H1 (cell line): ENCODE measurements at regions not wholly inside any gene's neighbourhood (a gene's known extent, or its start where the extent isn't known, plus 50 kb on each side); places are given as distances from the start of the nearest gene placed in this dataset.

Experiments used
- CTCF ChIA-PET: fragments of 300-600 bp; sonication (Branson Sonifier 250); formaldehyde crosslinking; loops from one replicate; lab custom pipeline; 2021; ENCODE audit not compliant: partially characterized antibody; lab: Charles Lee
- POLR2A ChIA-PET: fragments of 300-600 bp; sonication (Branson Sonifier 250); formaldehyde crosslinking; loops from one replicate; lab custom pipeline; 2021; ENCODE audit warnings: inconsistent platforms; ENCODE audit not compliant: partially characterized antibody; lab: Charles Lee
- DNase-seq, 2 experiments: peaks; one replicate each; pipeline versions ENCODE4 v3.0.0 to v3.0.0-alpha.2; 2010 to 2022; ENCODE audit warnings: low spot score in 2 of 2, low read depth in 1 of 2, mixed read lengths in 1 of 2
- FAIRE-seq: peaks from 2 replicates; lab custom pipeline; 2011; peaks lifted over from hg19 to GRCh38; lab: Jason Lieb, UNC
- H2AFZ ChIP-seq: 2 replicates; pipeline ENCODE4 v1.8.1; 2012; ENCODE audit warnings: low read length, inconsistent platforms
- H2AK5ac ChIP-seq: 2 replicates; pipeline ENCODE4 v1.6.1; 2013; ENCODE audit warnings: low read depth, low read length
- H2BK120ac ChIP-seq: replicated peaks from 2 replicates; pipeline ENCODE3; 2013; ENCODE audit warnings: low read depth, low read length, inconsistent platforms
- H2BK12ac ChIP-seq: 2 replicates; pipeline ENCODE4 v1.6.1; 2013; ENCODE audit warnings: low read depth, low read length
- H2BK15ac ChIP-seq: 2 replicates; pipeline ENCODE4 v1.6.1; 2013; ENCODE audit warnings: low read length
- H2BK20ac ChIP-seq: 2 replicates; pipeline ENCODE4 v1.6.1; 2013; ENCODE audit warnings: low read length
- H2BK5ac ChIP-seq: 2 replicates; pipeline ENCODE4 v1.6.1; 2013; ENCODE audit warnings: low read depth, low read length
- H3K14ac ChIP-seq: 2 replicates; pipeline ENCODE4 v1.6.1; 2013; ENCODE audit warnings: inconsistent platforms; ENCODE audit not compliant: insufficient read length
- H3K18ac ChIP-seq: 2 replicates; pipeline ENCODE4 v1.6.1; 2013; ENCODE audit warnings: low read length; ENCODE audit errors: extremely low read depth
- H3K23ac ChIP-seq: 2 replicates; pipeline ENCODE4 v1.6.1; 2013; ENCODE audit warnings: inconsistent platforms; ENCODE audit not compliant: insufficient read length
- H3K23me2 ChIP-seq: 2 replicates; pipeline ENCODE4 v1.6.1; 2013; ENCODE audit warnings: low read depth, low read length
- H3K27ac ChIP-seq: 2 replicates; pipeline ENCODE4 v1.6.1; 2011; ENCODE audit warnings: low read depth, low read length, inconsistent platforms
- H3K27me3 ChIP-seq, 4 experiments: replicated peaks in 1 of 4; 1 replicate in 1 of 4; 2 replicates in 3 of 4; pipeline versions ENCODE4 v1.6.1 to v1.8.1; 2011 to 2013; ENCODE audit warnings: low read length in 3 of 4, mild to moderate bottlenecking in 3 of 4, inconsistent platforms in 2 of 4, mixed read lengths in 2 of 4, moderate library complexity in 1 of 4; ENCODE audit not compliant: control insufficient read depth in 3 of 4, insufficient read depth in 3 of 4; ENCODE audit errors: extremely low read depth in 1 of 4
- H3K36me3 ChIP-seq, 4 experiments: 2 replicates each; pipeline versions ENCODE4 v1.6.1 to v1.8.1; 2011 to 2013; ENCODE audit warnings: mild to moderate bottlenecking in 4 of 4, low read length in 3 of 4, moderate library complexity in 2 of 4, control low read depth in 1 of 4, inconsistent platforms in 1 of 4; ENCODE audit not compliant: insufficient read depth in 4 of 4, control insufficient read depth in 2 of 4
- H3K4ac ChIP-seq: replicated peaks from 2 replicates; pipeline ENCODE3; 2013; ENCODE audit warnings: low read length, low read depth, mixed read lengths, inconsistent platforms; ENCODE audit not compliant: insufficient read length
- H3K4me1 ChIP-seq, 4 experiments: replicated peaks in 1 of 4; 1 replicate in 1 of 4; 2 replicates in 3 of 4; pipeline versions ENCODE4 v1.6.1 to v1.8.1; 2011 to 2013; ENCODE audit warnings: low read length in 3 of 4, inconsistent platforms in 2 of 4, mixed read lengths in 1 of 4; ENCODE audit not compliant: insufficient read depth in 4 of 4, control insufficient read depth in 3 of 4
- H3K4me2 ChIP-seq, 2 experiments: 2 replicates each; pipeline versions ENCODE4 v1.6.1 to v1.8.1; 2011 to 2013; ENCODE audit warnings: low read depth in 2 of 2, low read length in 2 of 2, control low read depth in 1 of 2, inconsistent platforms in 1 of 2, mild to moderate bottlenecking in 1 of 2; ENCODE audit not compliant: insufficient read depth in 1 of 2
- H3K4me3 ChIP-seq, 4 experiments: fragments of 200-600, 300-600 bp in 1 of 4; sonication (generic), shearing (Covaris generic), sonication (Bioruptor Twin) in 1 of 4; 2 replicates each; pipeline versions ENCODE4 v1.5.1 to v1.8.1; 2011 to 2016; ENCODE audit warnings: low read length in 4 of 4, low read depth in 3 of 4, control low read depth in 2 of 4, inconsistent platforms in 2 of 4, mild to moderate bottlenecking in 2 of 4, mixed read lengths in 1 of 4, moderate library complexity in 1 of 4; ENCODE audit not compliant: insufficient read depth in 2 of 4; ENCODE audit errors: extremely low read depth in 1 of 4
- H3K56ac ChIP-seq: replicated peaks from 2 replicates; pipeline ENCODE3; 2013; ENCODE audit warnings: low read depth, mild to moderate bottlenecking, mixed read lengths, low read length, inconsistent platforms; ENCODE audit not compliant: insufficient read length
- H3K79me1 ChIP-seq: 2 replicates; pipeline ENCODE4 v1.6.1; 2013; ENCODE audit warnings: low read depth, low read length, control low read depth
- H3K79me2 ChIP-seq, 2 experiments: 2 replicates each; pipeline versions ENCODE4 v1.6.1 to v1.8.1; 2012 to 2013; ENCODE audit warnings: low read length in 2 of 2, mild to moderate bottlenecking in 2 of 2, inconsistent platforms in 1 of 2; ENCODE audit not compliant: insufficient read depth in 2 of 2, control insufficient read depth in 1 of 2
- H3K9ac ChIP-seq, 4 experiments: replicated peaks in 1 of 4; 1 replicate in 1 of 4; 2 replicates in 3 of 4; pipeline versions ENCODE4 v1.6.1 to v1.8.1; 2011 to 2013; ENCODE audit warnings: low read depth in 3 of 4, low read length in 3 of 4, control low read depth in 2 of 4, mild to moderate bottlenecking in 2 of 4, moderate library complexity in 2 of 4, inconsistent platforms in 1 of 4; ENCODE audit errors: extremely low read depth in 1 of 4
- H3K9me3 ChIP-seq, 2 experiments: 2 replicates each; pipeline versions ENCODE4 v1.6.1 to v1.8.1; 2012 to 2013; ENCODE audit warnings: mild to moderate bottlenecking in 2 of 2, moderate library complexity in 2 of 2, control low read depth in 1 of 2, inconsistent platforms in 1 of 2, low read depth in 1 of 2, low read length in 1 of 2, mixed read lengths in 1 of 2; ENCODE audit not compliant: insufficient read depth in 2 of 2
- H4K20me1 ChIP-seq, 2 experiments: replicated peaks in 1 of 2; 2 replicates each; pipeline versions ENCODE3 to v1.8.1; 2011 to 2013; ENCODE audit warnings: inconsistent platforms in 2 of 2, low read length in 2 of 2, mild to moderate bottlenecking in 1 of 2; ENCODE audit not compliant: insufficient read depth in 2 of 2, control insufficient read depth in 1 of 2
- H4K5ac ChIP-seq: 2 replicates; pipeline ENCODE4 v1.6.1; 2013; ENCODE audit warnings: low read length, low read depth, mixed read lengths, inconsistent platforms; ENCODE audit not compliant: insufficient read length
- H4K8ac ChIP-seq: 2 replicates; pipeline ENCODE4 v1.8.0; 2013; ENCODE audit warnings: mild to moderate bottlenecking, moderate library complexity, low read length, inconsistent platforms; ENCODE audit not compliant: insufficient read depth; ENCODE audit errors: extremely low read depth
- H4K91ac ChIP-seq: replicated peaks from 2 replicates; pipeline ENCODE3; 2013; ENCODE audit warnings: low read length, mixed read lengths, inconsistent platforms; ENCODE audit not compliant: insufficient read length
- EZH2 ChIP-seq: fragments of 200-600 bp; sonication (generic); IDR thresholded peaks from 2 replicates; pipeline ENCODE4 v1.7.1; 2012; ENCODE audit warnings: low read depth, mild to moderate bottlenecking, moderate library complexity, low read length, inconsistent platforms; ENCODE audit not compliant: severe bottlenecking
- HDAC6 ChIP-seq: IDR thresholded peaks from one replicate; pipeline ENCODE4 v1.7.1; 2012; ENCODE audit warnings: low read depth, mild to moderate bottlenecking, inconsistent platforms, low read length, moderate library complexity
- JUN ChIP-seq: IDR thresholded peaks from 2 replicates; pipeline ENCODE4 v1.6.1; 2011; ENCODE audit warnings: low read depth, mild to moderate bottlenecking, improper control_type of control experiment, low read length
- PHF8 ChIP-seq: fragments of 200-600 bp; sonication (generic); conservative IDR thresholded peaks from 2 replicates; pipeline ENCODE4 v1.7.1; 2012; ENCODE audit warnings: low read depth, mild to moderate bottlenecking, inconsistent platforms, low read length, moderate library complexity
- SIN3A ChIP-seq, 2 experiments: IDR thresholded peaks in 1 of 2; conservative IDR thresholded peaks in 1 of 2; 2 replicates each; pipeline ENCODE4 v1.6.1; 2011 to 2012; ENCODE audit warnings: low read length in 2 of 2, improper control_type of control experiment in 1 of 2, low read depth in 1 of 2, mild to moderate bottlenecking in 1 of 2
- SP1 ChIP-seq: IDR thresholded peaks from 2 replicates; pipeline ENCODE4 v1.6.1; 2011; ENCODE audit warnings: low read depth, low read length
- SP4 ChIP-seq: IDR thresholded peaks from 2 replicates; pipeline ENCODE4 v1.6.1; 2012; ENCODE audit warnings: low read length, inconsistent platforms
- SUZ12 ChIP-seq: fragments of 200-600 bp; sonication (generic); IDR thresholded peaks from 2 replicates; pipeline ENCODE4 v1.6.1; 2012; ENCODE audit warnings: mild to moderate bottlenecking, inconsistent platforms, low read length, moderate library complexity, mixed read lengths
- WGBS, 2 experiments: shearing (Covaris generic) in 1 of 2; methylation state at CpG; one replicate each; pipeline versions ENCODE4 v1.1.6 to v1.1.7; 2013 to 2015; ENCODE audit warnings: low lambda C conversion rate in 2 of 2, mixed read lengths in 2 of 2, inconsistent platforms in 1 of 2, low coverage in 1 of 2, missing lambda C conversion rate in 1 of 2; ENCODE audit not compliant: insufficient replicate concordance in 2 of 2, insufficient coverage in 1 of 2, insufficient read length in 1 of 2; ENCODE audit errors: extremely low coverage in 1 of 2, missing lambda C conversion rate in 1 of 2; 5-methylcytosine and 5-hydroxymethylcytosine counted together

DNA sequence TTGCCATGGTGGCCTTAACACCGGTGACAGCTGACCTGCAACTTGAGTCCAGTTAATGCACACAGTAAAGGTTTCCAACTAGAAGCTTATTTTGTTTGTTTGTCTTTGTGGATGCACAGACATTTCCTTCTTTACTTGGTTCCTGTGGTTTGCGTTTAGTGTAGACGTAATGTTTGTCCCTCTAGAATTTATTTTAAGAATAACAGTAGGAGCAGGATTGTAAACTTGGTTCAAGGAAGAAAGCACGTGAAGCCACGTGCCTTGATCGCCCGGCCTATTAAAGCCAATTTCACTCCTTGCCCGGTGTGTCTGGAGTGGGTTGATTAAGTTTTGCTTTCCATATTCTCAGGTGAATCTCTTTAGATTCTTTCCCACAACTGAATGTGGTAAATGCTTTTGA, 263.2 kb upstream of the C2CD4B start:
- Histone ChIP-seq H4K5ac (no peak overlapping the region), H2BK20ac (no peak overlapping the region), H3K18ac (no peak overlapping the region), H3K56ac (no peak overlapping the region), H3K36me3 (no peaks in the 10 kb centered on the region), H3K27ac (no peak overlapping the region), H2BK12ac (no peak overlapping the region), H3K9ac (no peak overlapping the region), H2BK15ac (no peak overlapping the region), H3K4me3 (no peak overlapping the region), H3K14ac (no peak overlapping the region), H3K9me3 (no peaks in the 10 kb centered on the region), H4K8ac (no peak overlapping the region), H3K4me2 (no peak overlapping the region), H3K27me3 (no peaks in the 10 kb centered on the region), H2AFZ (no peak overlapping the region), H3K23me2 (no peaks in the 10 kb centered on the region), H3K4me1 (peaks cover 0 to 4% (median 0%) of the 10 kb centered on the region in 4 experiments; a peak in 2 of 7 replicates), H3K4ac (no peak overlapping the region), H2AK5ac (no peak overlapping the region), H3K79me2 (peaks cover 0 to 4% of the 10 kb centered on the region in 2 experiments; a peak in 1 of 4 replicates), H3K79me1 (0 out of 2 replicates have a peak, but pooled peaks cover 3% of the 10 kb centered on the region), H4K20me1 (peaks cover 0 to 1% of the 10 kb centered on the region in 2 experiments), H3K23ac (no peak overlapping the region), H2BK120ac (no peak overlapping the region), H2BK5ac (no peak overlapping the region), H4K91ac (no peak overlapping the region)
- 94% methylated on average over 8 of the region's 8 CpGs; no CpG with 5 or more reads in 1 of the 2 experiments for WGBS, 2 experiments
- DNase-seq (no peak), FAIRE-seq (no peak)
- TF ChIP-seq SP4, result no peak
- TF ChIP-seq SUZ12, result no peak
- no peak for TF ChIP-seq EZH2
- TF ChIP-seq JUN, result no peak
- TF ChIP-seq SP1, result no peak
- TF ChIP-seq HDAC6, result no peak
- no peak for TF ChIP-seq SIN3A (conservative IDR thresholded peaks at IDR 0.05 in 1 of 2, IDR thresholded peaks at IDR 0.05 in 1 of 2; ENCODE audit: low read depth in 1 of 2, low read length in 2 of 2)
- TF ChIP-seq PHF8, result no peak
- ChIA-PET CTCF (no interaction called here), POLR2A (no interaction called here)
